IMR-90 (cell line): ENCODE measurements at regions not wholly inside any gene's neighbourhood (a gene's known extent, or its start where the extent isn't known, plus 50 kb on each side); places are given as distances from the start of the nearest gene placed in this dataset.

Experiments
- ATAC-seq: fragments of 200-7000 bp; cut with Tn5 transposase; 2 replicates; pipeline ENCODE4 v1.9.1; 2020; ENCODE audit warnings: low read depth, mild to moderate bottlenecking, moderate library complexity
- BruUV-seq: library from RNA; stranded (reverse); fragments of 400-500 nt; replicated peaks from 2 replicates; lab custom pipeline; 2021; lab: Mats Ljungman, UMichigan
- CTCF ChIA-PET: fragments of 300-600 bp; formaldehyde crosslinking; extraction: SDS; loops from one replicate; lab custom pipeline; 2021; ENCODE audit warnings: antibody characterized with exemption; lab: Yijun Ruan, JAX
- POLR2A ChIA-PET: fragments of 300-600 bp; sonication (Branson Sonifier 250); formaldehyde crosslinking; loops from one replicate; lab custom pipeline; 2022; ENCODE audit warnings: antibody characterized with exemption; ENCODE audit not compliant: unreplicated experiment; lab: Charles Lee
- DNase-seq: peaks from one replicate; pipeline ENCODE4 v3.0.0; 2013
- H2AFZ ChIP-seq: replicated peaks from 2 replicates; pipeline ENCODE3; 2013; ENCODE audit warnings: low read length, mild to moderate bottlenecking; ENCODE audit not compliant: poor library complexity
- H2AK5ac ChIP-seq: 2 replicates; pipeline ENCODE4 v1.6.1; 2013; ENCODE audit warnings: low read depth, low read length, inconsistent platforms
- H2AK9ac ChIP-seq: replicated peaks from 2 replicates; pipeline ENCODE3; 2013; ENCODE audit warnings: mild to moderate bottlenecking, low read depth, low read length, moderate library complexity; ENCODE audit not compliant: poor library complexity
- H2BK120ac ChIP-seq: 2 replicates; pipeline ENCODE4 v1.6.1; 2013; ENCODE audit warnings: low read depth, low read length, inconsistent platforms
- H2BK15ac ChIP-seq: 3 replicates; pipeline ENCODE4 v1.6.1; 2013; ENCODE audit warnings: low read depth, low read length, inconsistent platforms
- H2BK20ac ChIP-seq: 2 replicates; pipeline ENCODE4 v1.6.1; 2013; ENCODE audit warnings: low read depth, mild to moderate bottlenecking, inconsistent platforms, low read length, moderate library complexity
- H2BK5ac ChIP-seq: 2 replicates; pipeline ENCODE4 v1.6.1; 2013; ENCODE audit warnings: mild to moderate bottlenecking, low read depth, low read length, inconsistent platforms; ENCODE audit not compliant: poor library complexity, severe bottlenecking
- H3K14ac ChIP-seq: replicated peaks from 2 replicates; pipeline ENCODE4 v1.6.1; 2013; ENCODE audit warnings: low read depth, low read length, inconsistent platforms
- H3K18ac ChIP-seq: 2 replicates; pipeline ENCODE4 v1.6.1; 2013; ENCODE audit warnings: low read depth, low read length, control low read depth
- H3K23ac ChIP-seq: 2 replicates; pipeline ENCODE4 v1.6.1; 2013; ENCODE audit warnings: low read depth, low read length, inconsistent platforms
- H3K27ac ChIP-seq: 2 replicates; pipeline ENCODE4 v1.5.1; 2013; ENCODE audit warnings: mild to moderate bottlenecking, control low read depth, low read length; ENCODE audit not compliant: insufficient read depth
- H3K27me3 ChIP-seq: 2 replicates; pipeline ENCODE4 v1.6.1; 2013; ENCODE audit warnings: low read length; ENCODE audit not compliant: control insufficient read depth, insufficient read depth
- H3K36me3 ChIP-seq: 2 replicates; pipeline ENCODE4 v1.6.1; 2013; ENCODE audit warnings: low read length, mixed read lengths; ENCODE audit not compliant: control insufficient read depth, insufficient read depth
- H3K4ac ChIP-seq: 2 replicates; pipeline ENCODE4 v1.6.1; 2013; ENCODE audit warnings: low read depth, low read length, inconsistent platforms
- H3K4me1 ChIP-seq: 2 replicates; pipeline ENCODE4 v1.6.1; 2013; ENCODE audit warnings: low read length, mixed read lengths; ENCODE audit not compliant: control insufficient read depth, insufficient read depth
- H3K4me2 ChIP-seq: 2 replicates; pipeline ENCODE4 v1.6.1; 2013; ENCODE audit warnings: low read depth, mild to moderate bottlenecking, control low read depth, low read length, moderate library complexity
- H3K4me3 ChIP-seq: 2 replicates; pipeline ENCODE4 v1.5.1; 2013; ENCODE audit warnings: low read depth, mild to moderate bottlenecking, control low read depth, low read length, moderate library complexity; ENCODE audit not compliant: insufficient read depth
- H3K56ac ChIP-seq: 2 replicates; pipeline ENCODE4 v1.6.1; 2013; ENCODE audit warnings: low read length, inconsistent platforms; ENCODE audit not compliant: insufficient read depth; ENCODE audit errors: extremely low read depth
- H3K79me1 ChIP-seq, 2 experiments: 2 replicates each; pipeline ENCODE4 v1.6.1; 2013; ENCODE audit warnings: low read length in 2 of 2, inconsistent platforms in 1 of 2, low read depth in 1 of 2
- H3K9ac ChIP-seq: 2 replicates; pipeline ENCODE4 v1.6.1; 2013; ENCODE audit warnings: low read depth, low read length, control low read depth
- H3K9me1 ChIP-seq: 2 replicates; pipeline ENCODE4 v1.6.1; 2013; ENCODE audit warnings: low read length, inconsistent platforms; ENCODE audit not compliant: insufficient read depth
- H3K9me3 ChIP-seq: 2 replicates; pipeline ENCODE4 v1.6.1; 2013; ENCODE audit warnings: low read length; ENCODE audit not compliant: control insufficient read depth, insufficient read depth
- H4K20me1 ChIP-seq: 2 replicates; pipeline ENCODE4 v1.6.1; 2013; ENCODE audit warnings: low read length, inconsistent platforms; ENCODE audit not compliant: insufficient read depth
- H4K5ac ChIP-seq: 2 replicates; pipeline ENCODE4 v1.6.1; 2013; ENCODE audit warnings: mild to moderate bottlenecking, low read depth, low read length, control low read depth
- H4K8ac ChIP-seq, 2 experiments: 2 replicates each; pipeline ENCODE4 v1.6.1; 2013; ENCODE audit warnings: low read depth in 2 of 2, low read length in 2 of 2, control low read depth in 1 of 2, inconsistent platforms in 1 of 2
- H4K91ac ChIP-seq: 2 replicates; pipeline ENCODE4 v1.6.1; 2013; ENCODE audit warnings: low read depth, low read length, inconsistent platforms; ENCODE audit not compliant: insufficient read depth
- BHLHE40 ChIP-seq: fragments of 150-350 bp; IDR thresholded peaks from 2 replicates; pipeline ENCODE4 v1.6.1; 2016; ENCODE audit warnings: mild to moderate bottlenecking, low read depth, low read length
- NFE2L2 ChIP-seq: fragments of 150-350 bp; IDR thresholded peaks from 2 replicates; pipeline ENCODE4 v1.6.1; 2016; ENCODE audit warnings: low read depth, mild to moderate bottlenecking, low read length
- WGBS, 2 experiments: methylation state at CpG; one replicate each; pipeline versions ENCODE4 v1.1.5 to v1.1.7; 2013; ENCODE audit warnings: missing lambda C conversion rate in 2 of 2; ENCODE audit not compliant: insufficient read length in 1 of 2; ENCODE audit errors: extremely low coverage in 2 of 2; 5-methylcytosine and 5-hydroxymethylcytosine counted together
- dilution Hi-C: fragments of 300-500 bp; cut with HindIII; formaldehyde crosslinking; loops from one replicate; pipeline ENCODE4 v1.14.3; 2018; ENCODE audit warnings: low sequenced_read_pairs; ENCODE audit not compliant: unreplicated experiment
- in situ Hi-C: fragments of 300-500 bp; cut with MboI; formaldehyde crosslinking; loops from 3 replicates; pipeline ENCODE4 v1.14.3; 2019; ENCODE audit warnings: low sequenced_read_pairs, inconsistent platforms, mixed read lengths
- intact Hi-C: fragments of 100-400 bp; cut with micrococcal nuclease; formaldehyde crosslinking; loops from 2 replicates; pipeline ENCODE4 v1.10.0; 2022

DNA sequence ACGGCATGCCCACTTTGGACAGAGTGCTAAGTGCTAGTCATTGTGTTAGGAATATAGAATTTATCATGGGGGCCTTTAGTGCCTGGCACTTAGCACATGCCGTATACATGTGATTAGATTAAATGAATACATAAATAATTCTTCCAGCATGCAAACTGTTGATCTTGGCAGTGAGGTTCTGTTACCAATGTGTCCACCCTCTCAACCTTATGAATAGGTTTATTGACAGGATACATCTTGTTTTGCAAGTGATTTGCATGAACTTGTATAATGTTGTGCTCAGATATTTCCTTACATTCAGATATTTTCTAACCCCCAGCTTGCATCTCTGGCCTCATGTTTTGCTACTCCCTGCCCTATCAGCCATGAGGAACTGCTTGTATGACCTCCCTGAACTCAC is 60.3 kb upstream of the ZNF648 start:
- no peak overlapping the region for H3K4me2 ChIP-seq
- TF ChIP-seq NFE2L2 (no peak), BHLHE40 (no peak)
- H2AK9ac ChIP-seq, result no peak overlapping the region
- no peak overlapping the region for H2BK5ac ChIP-seq
- ChIA-PET POLR2A (no interaction called here), CTCF (interaction anchor here (0.6 kb wide), 1 partner anchor 14 kb away, joined by 3 read pairs; no protein-coding TSS in a partner anchor)
- H3K36me3 ChIP-seq, result no peaks in the 10 kb centered on the region
- H4K91ac ChIP-seq, result no peak overlapping the region
- no peak overlapping the region for H3K18ac ChIP-seq
- no peaks in the 10 kb centered on the region for H3K27me3 ChIP-seq
- no peaks in the 10 kb centered on the region for H3K4me1 ChIP-seq
- H3K4ac ChIP-seq, result no peak overlapping the region
- no peak overlapping the region for H3K27ac ChIP-seq
- DNase-seq, result no peak
- H4K20me1 ChIP-seq, result no peaks in the 10 kb centered on the region
- no peak overlapping the region for H2AFZ ChIP-seq
- H4K5ac ChIP-seq, result no peak overlapping the region
- no peak for ATAC-seq
- no peak overlapping the region for H4K8ac ChIP-seq
- no CpG with 5 or more reads among the region's 2 CpGs for whole genome bisulfite sequencing, 2 experiments
- intact Hi-C loops (no loop called here), in situ Hi-C loops (no loop called here), dilution Hi-C loops (no loop called here)
- H3K56ac ChIP-seq, result no peak overlapping the region
- H2BK20ac ChIP-seq, result no peak overlapping the region
- no peak overlapping the region for H3K14ac ChIP-seq
- no peak overlapping the region for H2AK5ac ChIP-seq
- H2BK120ac ChIP-seq, result no peak overlapping the region
- H3K23ac ChIP-seq, result no peak overlapping the region
- H3K9me3 ChIP-seq, result no peaks in the 10 kb centered on the region
- no peaks in the 10 kb centered on the region for H3K79me1 ChIP-seq
- no TSS peak for BruUV-seq
- H3K9ac ChIP-seq, result no peak overlapping the region
- H3K9me1 ChIP-seq, result no peaks in the 10 kb centered on the region
- no peak overlapping the region for H3K4me3 ChIP-seq
- no peak overlapping the region for H2BK15ac ChIP-seq
